GM19438 (cell line): ENCODE measurements at regions not wholly inside any gene's neighbourhood (a gene's known extent, or its start where the extent isn't known, plus 50 kb on each side); places are given as distances from the start of the nearest gene placed in this dataset.

Source experiments
- ATAC-seq: cut with Tn5 transposase; IDR thresholded peaks from one replicate; pipeline ENCODE4 v1.9.1; 2021; ENCODE audit warnings: low read depth; ENCODE audit not compliant: unreplicated experiment

DNA sequence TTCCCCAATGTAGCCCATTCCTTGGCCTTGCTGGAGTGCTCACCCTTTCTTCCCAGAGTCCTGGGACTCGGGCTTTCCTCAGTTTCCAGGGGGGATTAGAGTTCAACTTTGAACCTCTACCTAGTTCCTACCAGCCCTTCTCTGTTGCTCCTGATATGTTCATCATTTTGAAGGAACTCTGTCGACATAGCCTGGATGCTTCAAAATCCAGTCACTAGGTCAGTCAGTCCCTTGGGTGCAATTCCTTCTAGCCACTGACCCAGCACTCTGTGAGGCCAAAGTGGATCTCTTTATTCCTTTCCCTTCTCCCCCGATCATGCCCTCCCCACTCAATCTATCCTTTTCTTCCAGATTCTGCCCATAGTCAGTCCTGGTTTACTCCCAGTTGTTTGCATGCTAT lies 72.3 kb upstream of the TMCC3 start:
- ATAC-seq = no peak

DNA sequence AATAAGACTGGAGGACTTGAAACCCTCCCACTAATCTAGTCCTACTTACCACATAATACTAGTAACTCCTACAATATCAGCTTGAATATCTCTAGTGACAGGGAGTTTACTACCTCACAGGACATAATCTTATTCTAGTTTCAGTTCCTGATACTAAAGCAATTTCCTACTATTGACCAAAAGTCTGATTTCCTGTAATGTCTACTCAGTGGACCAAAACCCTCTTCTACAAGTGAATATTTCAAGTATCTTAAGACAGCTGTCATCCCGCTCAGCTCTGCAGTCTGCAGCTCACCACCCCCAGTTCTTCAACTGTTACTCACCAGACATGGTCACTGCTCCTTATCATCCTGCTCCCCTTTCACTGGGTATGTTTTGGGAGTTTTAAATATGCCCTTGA lies 70.8 kb upstream of the TMCC3 start:
- ATAC-seq = peak; percentile 71

DNA sequence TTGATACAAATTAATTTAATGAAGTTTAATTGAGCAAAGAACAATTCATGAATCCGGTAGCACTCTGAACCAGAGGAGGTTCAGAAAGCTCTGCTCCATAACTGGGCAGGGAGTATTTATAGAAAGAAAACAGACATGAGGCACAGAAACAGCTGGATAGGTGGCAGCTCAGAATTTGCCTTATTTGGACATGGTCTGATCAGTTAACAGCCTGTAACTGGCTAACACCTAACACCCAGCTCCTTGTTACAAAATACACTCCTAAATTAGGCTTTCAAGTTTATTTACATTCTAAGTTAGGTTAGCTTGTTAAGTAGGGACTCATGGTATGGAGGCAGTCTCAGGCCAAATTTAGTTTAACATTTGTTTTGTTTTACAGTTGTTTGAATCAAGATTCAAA lies 67.8 kb upstream of the TMCC3 start:
- ATAC-seq = no peak

DNA sequence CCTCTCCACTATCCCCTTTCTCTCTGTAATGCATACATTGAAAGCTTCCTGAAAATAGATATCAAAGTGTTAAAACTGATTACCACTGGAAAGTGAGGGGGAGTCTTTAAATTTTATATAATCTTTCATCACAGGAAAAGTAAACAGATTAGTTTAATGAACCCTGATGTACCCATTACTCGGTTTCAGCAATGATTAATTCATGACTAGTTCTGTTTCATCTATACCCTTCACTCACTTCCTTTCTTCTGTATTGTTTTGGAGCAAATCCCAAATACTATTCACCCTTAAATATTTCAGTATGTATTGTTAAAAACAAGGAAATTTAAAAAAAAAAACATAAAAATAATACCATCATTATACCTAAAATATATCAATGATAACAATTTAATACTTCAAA lies 67.3 kb upstream of the TMCC3 start:
- ATAC-seq = no peak

DNA sequence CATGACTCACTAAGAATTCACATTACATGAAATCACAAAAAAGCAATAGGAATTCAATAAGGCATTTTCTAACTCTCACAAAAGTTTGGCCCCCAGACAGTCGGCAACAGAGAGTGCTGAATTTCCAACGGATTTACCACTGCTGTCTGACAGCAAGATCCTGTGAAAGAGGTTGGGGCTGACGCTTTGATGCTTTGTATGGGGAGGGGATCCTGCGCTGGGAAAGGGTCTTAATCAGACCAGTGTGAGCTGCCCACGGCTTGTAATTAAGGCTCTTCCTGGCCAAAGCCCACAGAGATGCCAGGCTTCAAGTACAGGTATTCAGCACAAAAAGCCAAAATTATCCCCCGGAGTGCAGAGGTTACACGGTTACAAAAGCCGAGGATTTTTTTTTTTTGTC lies 66.8 kb upstream of the TMCC3 start:
- ATAC-seq = no peak

DNA sequence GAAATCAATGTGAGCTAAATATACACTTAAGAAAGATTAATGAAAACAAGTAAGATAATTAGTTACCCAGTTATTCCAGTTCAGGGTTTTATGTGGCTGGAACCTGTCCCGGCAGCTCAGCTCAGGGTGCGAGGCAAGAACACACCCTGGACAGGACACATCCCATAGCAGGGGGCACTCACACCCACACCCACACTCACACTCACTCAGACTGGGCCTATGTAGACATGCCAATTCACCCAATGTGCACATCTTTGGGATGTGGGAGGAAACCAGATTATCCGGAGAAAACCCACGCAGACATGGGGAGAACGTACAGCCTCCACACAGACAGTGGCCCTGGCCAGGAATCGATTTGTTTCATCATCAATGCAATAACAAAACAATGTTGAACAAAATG lies 66.0 kb upstream of the TMCC3 start:
- no peak for ATAC-seq

DNA sequence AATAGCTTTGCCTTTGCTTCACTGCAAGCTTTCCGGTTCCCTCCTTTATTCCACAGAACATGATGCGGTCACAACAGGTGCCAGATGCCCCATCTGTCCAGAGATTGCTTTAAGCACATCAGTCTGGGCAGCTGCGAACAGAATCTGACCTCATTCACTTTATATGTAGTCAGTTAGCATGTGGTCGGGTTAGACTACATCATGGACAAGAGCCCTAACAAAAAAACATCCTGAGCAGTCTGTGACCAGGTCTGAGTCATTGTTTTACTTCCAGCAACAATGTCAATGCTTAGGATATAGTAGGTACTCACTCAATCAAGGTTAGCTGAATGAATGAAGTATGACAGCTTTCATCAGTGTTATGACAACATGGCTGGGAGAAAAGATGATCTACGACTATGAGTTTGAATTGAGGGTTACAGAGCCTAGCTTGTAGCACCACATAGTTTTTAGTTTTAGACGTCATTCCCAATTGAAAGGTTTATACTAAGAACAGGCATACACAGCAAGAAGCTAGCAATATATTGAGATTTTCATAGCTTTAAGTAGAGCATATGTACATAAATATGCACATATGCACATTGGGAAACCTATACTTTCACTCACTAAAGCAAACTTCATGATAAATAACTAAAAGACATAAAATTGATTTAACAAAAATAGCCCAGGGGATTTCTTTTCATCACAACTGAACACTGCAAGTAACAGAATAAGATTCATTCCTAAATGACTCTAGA lies 64.2 kb upstream of the TMCC3 start:
- no peak for ATAC-seq

DNA sequence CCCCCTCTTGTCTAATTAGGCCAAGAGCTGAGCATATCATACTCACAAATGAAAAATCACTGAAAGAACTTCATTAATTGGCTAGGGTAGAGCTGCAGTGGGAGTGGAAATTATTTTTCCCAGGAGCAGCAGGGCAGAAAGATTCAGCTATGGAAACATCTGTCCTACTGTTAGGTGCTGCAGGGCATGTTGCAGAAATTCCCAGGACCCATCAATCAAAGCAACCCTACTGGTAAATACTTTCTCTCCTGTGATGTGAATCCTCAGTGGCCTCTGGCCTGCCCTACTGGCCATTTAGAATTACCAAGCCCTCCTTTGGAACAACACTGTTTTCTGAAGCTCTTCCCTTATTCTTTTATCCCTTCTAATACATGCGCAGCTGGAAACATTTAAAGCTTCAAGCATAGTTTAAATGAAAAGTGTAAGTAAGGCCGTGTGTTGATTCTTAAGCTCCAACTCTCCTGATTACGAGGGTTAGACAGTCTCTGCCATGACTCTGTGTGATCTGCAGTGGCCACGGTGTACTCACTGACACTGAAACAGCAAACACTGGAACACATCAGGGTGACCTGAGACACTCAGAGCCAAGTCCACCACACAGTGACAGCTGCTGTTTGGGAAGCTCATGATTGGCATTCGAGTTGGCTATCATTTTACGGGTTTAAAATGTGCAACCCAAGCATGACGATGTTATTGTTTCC lies 62.6 kb upstream of the TMCC3 start:
- no peak for ATAC-seq

DNA sequence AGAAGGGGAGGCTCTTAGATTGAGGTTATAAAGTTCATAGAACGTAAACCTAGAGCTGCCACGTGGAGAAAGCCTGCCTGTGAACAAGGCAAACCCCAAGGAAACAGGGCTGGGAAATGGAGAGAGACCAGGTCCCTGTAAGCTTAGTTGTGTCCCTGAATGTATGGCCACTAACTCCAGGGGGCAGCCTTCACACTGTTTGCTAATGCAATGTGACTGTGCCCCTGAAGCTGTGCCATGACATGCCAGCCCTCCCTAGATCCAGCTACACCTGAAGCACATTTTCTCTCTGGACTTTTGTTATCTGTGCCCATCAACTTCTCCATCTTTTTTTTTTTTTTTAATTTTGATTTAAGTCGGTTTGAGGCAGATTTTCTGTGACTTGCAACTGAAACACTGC lies 60.6 kb upstream of the TMCC3 start:
- no peak for ATAC-seq

DNA sequence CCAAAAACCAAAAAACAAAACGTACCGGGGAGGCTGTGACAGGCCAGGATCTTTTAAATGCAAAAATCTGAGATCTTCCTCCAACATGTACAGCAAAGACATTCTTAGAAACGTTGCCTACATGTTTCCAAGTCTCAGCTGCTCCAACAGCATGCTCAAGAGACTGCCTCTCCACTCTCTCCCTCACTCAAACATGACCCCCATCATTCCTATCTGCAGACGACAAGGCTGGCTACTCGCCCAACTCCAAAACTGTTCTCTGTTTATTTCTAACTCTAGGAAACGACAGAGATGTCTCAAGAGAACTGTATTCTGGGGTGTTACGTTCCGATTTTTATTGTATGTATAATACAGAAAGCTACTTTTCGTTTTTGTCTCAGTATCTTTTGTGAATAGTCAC lies 57.5 kb upstream of the TMCC3 start:
- ATAC-seq = no peak

DNA sequence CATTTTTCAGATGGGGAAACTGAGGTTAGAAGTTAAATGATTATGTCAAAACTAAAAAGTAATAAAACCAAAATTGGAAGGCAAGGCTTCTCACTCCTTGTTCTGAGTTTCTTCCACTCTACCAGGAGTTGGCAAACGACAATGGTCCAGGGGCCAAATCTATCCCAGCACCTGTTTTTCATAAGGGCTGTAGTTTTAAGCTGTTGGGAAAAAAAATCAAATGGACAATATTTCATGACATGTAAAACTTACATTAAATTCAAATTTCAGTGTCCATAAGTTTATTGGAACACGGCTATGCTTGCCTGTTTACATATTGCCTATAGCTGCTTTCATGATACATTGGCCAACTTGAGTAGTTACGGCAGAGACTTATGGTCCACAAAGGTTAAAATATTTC lies 56.7 kb upstream of the TMCC3 start:
- no peak for ATAC-seq

DNA sequence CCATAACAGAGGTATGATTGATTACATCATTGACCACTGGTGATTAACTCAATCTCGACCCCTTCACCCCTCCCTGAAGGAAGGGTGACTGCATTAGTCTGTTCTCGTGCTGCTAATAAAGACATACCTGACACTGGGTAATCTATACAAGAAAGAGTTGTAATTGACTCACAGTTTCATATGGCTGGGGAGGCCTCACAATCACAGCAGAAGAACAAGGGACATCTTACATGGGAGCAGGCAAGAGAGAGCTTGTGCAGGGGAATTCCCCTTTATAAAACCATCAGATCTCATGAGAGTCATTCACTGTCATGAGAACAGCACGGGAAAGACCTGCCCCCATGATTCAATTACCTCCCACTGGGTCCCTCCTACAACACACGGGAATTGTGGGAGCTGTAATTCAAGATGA lies 55.9 kb upstream of the TMCC3 start:
- no peak for ATAC-seq

DNA sequence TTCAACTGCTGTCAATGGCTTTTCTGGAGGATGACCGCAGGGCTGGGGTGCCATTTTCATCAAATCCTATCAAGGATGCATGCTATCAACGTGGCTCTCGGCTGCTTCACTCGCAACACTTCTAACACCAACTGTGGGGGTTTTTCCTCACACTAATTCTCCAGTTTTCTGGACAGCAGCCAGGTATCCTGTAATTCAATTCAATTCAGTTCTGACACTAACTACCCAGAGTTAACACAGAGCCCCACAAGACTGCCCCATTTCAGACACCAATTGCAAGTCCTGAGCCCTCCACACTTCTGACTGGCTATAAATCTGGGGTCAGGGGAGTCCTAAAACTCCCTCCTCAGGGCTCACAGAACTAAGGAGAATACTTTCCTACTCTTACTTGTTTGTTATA lies 55.3 kb upstream of the TMCC3 start:
- ATAC-seq = no peak

DNA sequence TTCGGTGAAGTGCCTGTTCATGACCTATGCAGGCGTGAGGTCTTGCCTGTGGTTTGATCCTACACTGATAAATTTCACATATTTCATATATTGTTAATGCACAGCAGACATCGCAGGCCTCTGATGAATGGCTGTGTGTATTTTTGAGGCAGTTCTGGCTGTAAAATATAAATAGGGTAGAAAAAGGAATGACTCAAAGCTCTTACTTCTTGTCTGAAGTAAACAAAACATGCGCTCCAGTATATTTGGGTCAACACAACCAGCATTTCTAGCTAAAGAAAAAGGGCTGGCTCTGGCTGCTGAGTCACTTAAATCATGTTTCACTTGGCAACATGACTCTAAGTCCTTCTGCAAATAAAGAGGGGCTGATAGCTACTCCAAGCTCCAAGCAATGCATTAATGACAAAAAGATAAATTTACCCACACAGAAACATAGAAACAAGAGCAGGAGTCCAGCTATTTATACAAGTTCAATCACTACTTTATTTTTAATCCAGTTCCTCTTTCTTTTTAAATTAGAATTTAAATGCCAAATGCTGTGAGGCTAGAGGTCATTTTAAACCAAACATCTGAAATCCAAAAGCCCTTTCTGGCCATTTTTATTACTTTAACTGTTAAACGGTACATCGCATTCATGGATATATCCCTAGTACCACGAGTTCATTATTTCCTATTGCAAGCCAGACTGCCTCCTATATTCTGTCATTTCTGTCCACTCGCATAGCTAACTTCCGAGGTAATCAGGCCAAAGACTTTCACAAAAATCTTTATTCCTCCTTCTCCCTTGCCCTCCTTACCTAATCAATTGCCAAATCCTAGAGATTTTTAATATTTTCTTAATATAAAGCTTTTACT lies 54.3 kb upstream of the TMCC3 start:
- no peak for ATAC-seq

DNA sequence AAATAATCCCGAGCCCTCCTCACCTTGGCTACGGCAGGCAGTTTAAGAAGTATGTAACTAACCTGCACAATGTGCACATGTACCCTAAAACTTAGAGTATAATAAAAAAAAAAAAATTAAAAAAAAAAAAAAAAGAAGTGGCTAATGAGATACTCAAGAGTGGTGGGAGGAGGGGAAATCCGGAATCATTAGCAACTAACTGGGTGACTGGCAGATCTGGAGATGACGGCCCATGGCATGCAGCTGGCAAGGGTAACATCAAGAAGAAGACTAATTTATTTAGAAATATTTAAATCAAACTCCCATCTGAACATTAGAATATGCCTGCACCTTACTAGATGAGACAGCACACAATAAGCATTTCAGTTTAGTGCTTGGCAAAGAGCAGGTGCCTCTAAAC lies 52.3 kb upstream of the TMCC3 start:
- no peak for ATAC-seq

DNA sequence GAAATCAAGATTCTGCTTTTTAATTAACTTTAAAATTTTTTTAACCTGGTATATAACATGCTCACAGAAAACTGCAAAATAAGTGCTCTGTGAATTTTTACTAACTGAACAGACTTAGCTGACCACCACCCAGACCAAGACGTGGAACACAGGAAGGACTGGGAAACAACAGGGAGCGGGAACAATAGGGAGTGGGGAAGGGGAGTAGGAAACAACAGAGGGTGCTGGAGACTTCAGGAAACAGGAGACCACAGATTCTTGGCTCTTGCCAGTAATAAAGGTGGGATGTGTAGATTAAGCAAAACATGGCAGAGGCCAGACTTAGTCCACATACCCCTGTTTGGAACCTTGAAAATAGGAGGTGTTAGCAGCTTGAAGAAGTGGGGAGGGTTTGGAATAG lies 51.4 kb upstream of the TMCC3 start:
- ATAC-seq = no peak

DNA sequence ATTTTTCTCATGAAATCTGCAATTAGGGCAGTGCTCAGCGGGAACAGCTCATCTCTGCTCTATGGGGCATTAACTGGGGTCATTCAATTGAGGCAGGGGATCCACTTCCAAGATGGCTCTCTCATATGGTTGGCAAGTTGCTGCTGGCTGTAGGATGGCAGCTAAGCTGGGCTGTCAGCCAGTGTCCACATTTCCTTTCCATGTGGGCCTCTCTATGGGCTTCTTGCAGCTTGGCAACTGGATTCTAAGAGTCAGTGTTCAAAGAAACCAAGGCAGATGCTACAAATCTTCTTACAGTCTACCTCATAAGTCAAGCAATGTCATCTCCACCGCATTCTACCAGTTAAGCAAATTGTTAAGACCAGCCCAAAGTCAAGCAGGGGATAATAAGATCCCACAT lies 50.3 kb upstream of the TMCC3 start:
- no peak for ATAC-seq
